A549 (cell line): ENCODE measurements at regions not wholly inside any gene's neighbourhood (a gene's known extent, or its start where the extent isn't known, plus 50 kb on each side); places are given as distances from the start of the nearest gene placed in this dataset.
A peak's percentile ranks its signal among the peaks of the same experiment; 100 is the strongest.

Experiments
- ATAC-seq, 2 experiments: fragments of 200-7000 bp in 1 of 2; fragments of >200 bp in 1 of 2; cut with Nextera tagmentation in 1 of 2; cut with Tn5 transposase in 1 of 2; 3 replicates each; pipeline versions ENCODE4 v1.8.0 to v1.9.1; 2018 to 2020; ENCODE audit warnings: mild to moderate bottlenecking in 1 of 2, moderate library complexity in 1 of 2
- CTCF ChIA-PET: fragments of 300-600 bp; sonication (Branson Sonifier 250); formaldehyde crosslinking; extraction: SDS; loops from one replicate; lab custom pipeline; 2021; ENCODE audit warnings: antibody characterized with exemption, inconsistent platforms; lab: Yijun Ruan, JAX
- POLR2A ChIA-PET: fragments of 350-600 bp; formaldehyde crosslinking; extraction: SDS; loops from one replicate; lab custom pipeline; 2021; ENCODE audit warnings: antibody characterized with exemption, inconsistent platforms; lab: Yijun Ruan, JAX
- DNase-seq, 2 experiments: peaks; one replicate each; pipeline versions ENCODE4 v3.0.0 to v3.0.0-alpha.2; 2011 to 2016; ENCODE audit warnings: low read depth in 1 of 2, low spot score in 1 of 2
- FAIRE-seq: peaks from 2 replicates; lab custom pipeline; 2011; peaks lifted over from hg19 to GRCh38; lab: Jason Lieb, UNC
- H3K27ac ChIP-seq, 2 experiments: fragments of >200 bp; sonication (Bioruptor Twin); formaldehyde crosslinking; 3 replicates each; pipeline ENCODE4 v1.5.1; 2016 to 2017
- H3K4me1 ChIP-seq: fragments of >200 bp; sonication (Bioruptor Twin); formaldehyde crosslinking; 3 replicates; pipeline ENCODE4 v1.6.1; 2016
- H3K4me2 ChIP-seq: fragments of >200 bp; sonication (Bioruptor Twin); formaldehyde crosslinking; 3 replicates; pipeline ENCODE4 v1.6.1; 2016
- H3K4me3 ChIP-seq: fragments of >200 bp; sonication (Bioruptor Twin); formaldehyde crosslinking; 3 replicates; pipeline ENCODE4 v1.5.1; 2016
- H3K9me3 ChIP-seq: fragments of >200 bp; sonication (Bioruptor Twin); formaldehyde crosslinking; 3 replicates; pipeline ENCODE4 v1.6.1; 2016
- ATOH8 ChIP-seq: fragments of 250-450 bp; sonication (Bioruptor Pico); IDR thresholded peaks from 2 replicates; pipeline ENCODE4 v1.5.0; 2020; ENCODE audit warnings: low read depth, mild to moderate bottlenecking, moderate library complexity
- CBX8 ChIP-seq: fragments of 200-600 bp; sonication (generic); IDR thresholded peaks from 2 replicates; pipeline ENCODE4 v1.6.1; 2016
- CEBPB ChIP-seq, 2 experiments: fragments of >200 bp in 1 of 2; sonication (Bioruptor Twin) in 1 of 2; formaldehyde crosslinking in 1 of 2; IDR thresholded peaks; 2 replicates each; pipeline ENCODE4 v1.6.1; 2012 to 2016
- E2F6 ChIP-seq: IDR thresholded peaks from 2 replicates; pipeline ENCODE4 v1.6.1; 2012; ENCODE audit warnings: low read depth, borderline replicate concordance
- HEYL ChIP-seq: fragments of 250-450 bp; sonication (Bioruptor Pico); IDR thresholded peaks from 2 replicates; pipeline ENCODE4 v1.8.0; 2021; ENCODE audit warnings: mild to moderate bottlenecking, moderate library complexity
- HOXB13 ChIP-seq: fragments of 250-450 bp; sonication (Bioruptor Pico); IDR thresholded peaks from 2 replicates; pipeline ENCODE4 v1.5.0; 2020; ENCODE audit warnings: low read depth, mild to moderate bottlenecking, moderate library complexity
- JUN ChIP-seq, 2 experiments: fragments of >200 bp; sonication (Bioruptor Twin); formaldehyde crosslinking; IDR thresholded peaks; 2 replicates in 1 of 2; 3 replicates in 1 of 2; pipeline ENCODE4 v1.6.1; 2016 to 2017
- KDM5A ChIP-seq: fragments of 200-600 bp; sonication (generic); IDR thresholded peaks from 2 replicates; pipeline ENCODE4 v1.6.1; 2016; ENCODE audit warnings: antibody characterized with exemption, mild to moderate bottlenecking
- MAZ ChIP-seq: fragments of 150-350 bp; IDR thresholded peaks from 2 replicates; pipeline ENCODE4 v1.6.1; 2014; ENCODE audit warnings: antibody characterized with exemption, low read depth, low read length, borderline replicate concordance
- NPAS2 ChIP-seq: fragments of 250-450 bp; sonication (Bioruptor Pico); IDR thresholded peaks from 2 replicates; pipeline ENCODE4 v1.8.0; 2022; ENCODE audit warnings: mild to moderate bottlenecking, moderate library complexity, borderline replicate concordance
- POLR2AphosphoS2 ChIP-seq: conservative IDR thresholded peaks from 2 replicates; pipeline ENCODE4 v1.6.1; 2012; ENCODE audit warnings: low read length, improper control_type of control experiment, inconsistent platforms
- RARB ChIP-seq: fragments of 250-450 bp; sonication (Bioruptor Pico); IDR thresholded peaks from 2 replicates; pipeline ENCODE4 v1.8.0; 2021; ENCODE audit warnings: mild to moderate bottlenecking, moderate library complexity
- RCOR1 ChIP-seq: fragments of 150-350 bp; IDR thresholded peaks from 2 replicates; pipeline ENCODE4 v1.6.1; 2014; ENCODE audit warnings: antibody characterized with exemption, low read length, low read depth
- REST ChIP-seq: fragments of 200-600 bp; sonication (generic); IDR thresholded peaks from 2 replicates; pipeline ENCODE4 v1.6.1; 2016; ENCODE audit warnings: antibody characterized with exemption, mild to moderate bottlenecking, moderate library complexity
- TP53 ChIP-seq: fragments of 250-450 bp; sonication (Bioruptor Pico); IDR thresholded peaks from 2 replicates; pipeline ENCODE4 v1.5.0; 2021; ENCODE audit warnings: mild to moderate bottlenecking, moderate library complexity
- ZFP36 ChIP-seq: fragments of 450-650 bp; IDR thresholded peaks from 2 replicates; pipeline ENCODE4 v1.6.1; 2014; ENCODE audit warnings: borderline replicate concordance; ENCODE audit not compliant: partially characterized antibody
- WGBS: methylation state at CpG from one replicate; pipeline ENCODE4 v1.1.6; 2017; ENCODE audit errors: missing lambda C conversion rate; 5-methylcytosine and 5-hydroxymethylcytosine counted together
- TF ChIP-seq, protein P1 (sequence below): fragments of 450-650 bp; IDR thresholded peaks from 2 replicates; pipeline ENCODE4 v1.6.1; 2014; ENCODE audit warnings: antibody characterized with exemption

GRCh38 chr22:27310966-27311697 lies 490.4 kb downstream of the MN1 start (continued):
- no peak for TF ChIP-seq REST

DNA sequence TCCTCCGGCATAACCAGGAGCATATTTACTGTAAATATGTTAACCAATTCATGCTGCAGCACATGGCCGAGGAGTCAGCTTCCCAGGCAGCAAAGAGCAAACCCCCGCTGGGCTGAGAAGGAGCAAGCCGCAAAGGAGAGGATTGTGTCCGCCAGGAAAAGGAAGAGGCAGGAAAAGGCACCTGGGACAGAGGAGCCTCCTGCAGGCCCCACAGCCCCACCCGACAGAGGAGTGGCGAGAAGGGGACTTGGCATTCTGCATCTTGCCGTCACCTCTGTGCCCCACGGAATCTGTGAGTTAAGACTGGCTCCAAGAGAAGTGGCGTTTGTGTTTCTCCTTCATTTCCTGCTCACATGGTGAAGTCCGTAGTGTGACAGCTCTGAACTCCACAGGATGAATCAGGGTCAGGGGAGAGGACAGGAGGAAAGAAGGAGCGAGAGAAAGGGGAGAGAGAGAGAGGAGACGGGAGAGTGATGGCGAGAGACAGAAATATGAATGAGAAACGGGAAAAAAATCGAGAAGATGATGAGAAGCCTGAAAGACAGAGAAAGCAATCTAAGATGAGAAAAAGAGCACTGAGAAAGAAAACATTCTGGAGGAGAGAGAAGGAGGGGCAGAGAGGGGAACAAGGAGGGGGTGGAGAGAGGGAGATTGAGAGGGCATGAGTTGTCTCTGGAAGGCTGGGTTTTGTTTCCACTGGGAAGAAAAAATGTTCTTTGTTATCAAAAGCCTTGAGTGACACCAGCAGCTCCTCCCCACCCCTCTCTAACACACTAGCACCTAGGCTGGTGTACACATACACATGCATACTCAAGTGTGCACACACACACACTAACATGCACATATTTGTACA lies 489.6 kb downstream of the MN1 start:
- Histone ChIP-seq H3K4me2 (no peak overlapping the region), H3K4me1 (no peaks in the 10 kb centered on the region), H3K27ac (peak overlapping the region in 1 of 2 experiments; percentile 33; a peak in 1 of 6 replicates), H3K4me3 (no peak overlapping the region), H3K9me3 (no peaks in the 10 kb centered on the region)
- no peak for DNase-seq
- 79% methylated on average over 16 of the region's 16 CpGs for WGBS
- POLR2A ChIA-PET = no interaction called here
- CTCF ChIA-PET = no interaction called here
- no peak for ATAC-seq
- no peak for FAIRE-seq
- TF ChIP-seq, protein P1, sequence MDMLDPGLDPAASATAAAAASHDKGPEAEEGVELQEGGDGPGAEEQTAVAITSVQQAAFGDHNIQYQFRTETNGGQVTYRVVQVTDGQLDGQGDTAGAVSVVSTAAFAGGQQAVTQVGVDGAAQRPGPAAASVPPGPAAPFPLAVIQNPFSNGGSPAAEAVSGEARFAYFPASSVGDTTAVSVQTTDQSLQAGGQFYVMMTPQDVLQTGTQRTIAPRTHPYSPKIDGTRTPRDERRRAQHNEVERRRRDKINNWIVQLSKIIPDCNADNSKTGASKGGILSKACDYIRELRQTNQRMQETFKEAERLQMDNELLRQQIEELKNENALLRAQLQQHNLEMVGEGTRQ = no peak
- no peak for TF ChIP-seq NPAS2
- TF ChIP-seq HEYL (CRISPR knock-in tag) = no peak
- TF ChIP-seq ZFP36 = no peak
- TF ChIP-seq TP53 (CRISPR knock-in tag) = no peak
- TF ChIP-seq CBX8 = no peak
- no peak for TF ChIP-seq POLR2AphosphoS2
- TF ChIP-seq KDM5A = no peak
- TF ChIP-seq CEBPB (IDR thresholded peaks at IDR 0.05) = no peak
- TF ChIP-seq JUN (IDR thresholded peaks at IDR 0.05) = no peak
- no peak for TF ChIP-seq MAZ
- no peak for TF ChIP-seq RARB

- ATAC-seq = no peak
- Histone ChIP-seq H3K4me1 (no peaks in the 10 kb centered on the region), H3K4me2 (no peak overlapping the region), H3K4me3 (no peak overlapping the region), H3K27ac (no peak overlapping the region), H3K9me3 (no peaks in the 10 kb centered on the region)
- no peak for DNase-seq
- 76% methylated on average over 8 of the region's 8 CpGs for WGBS
- TF ChIP-seq REST = no peak
- TF ChIP-seq ATOH8 (CRISPR knock-in tag) = no peak
- no peak for TF ChIP-seq E2F6
- TF ChIP-seq HOXB13 (CRISPR knock-in tag) = no peak
- TF ChIP-seq RCOR1 = no peak
- FAIRE-seq = no peak
- ChIA-PET POLR2A (no interaction called here), CTCF (no interaction called here)
Measured at GRCh38 chr22:27312565-27312964, 489.0 kb downstream of the MN1 start.
